Ishikawa (cell line): ENCODE measurements at regions not wholly inside any gene's neighbourhood (a gene's known extent, or its start where the extent isn't known, plus 50 kb on each side); places are given as distances from the start of the nearest gene placed in this dataset.

Source experiments
- CEBPB ChIP-seq: IDR thresholded peaks from 2 replicates; pipeline ENCODE4 v1.6.1; 2012
- CREB1 ChIP-seq: IDR thresholded peaks from 2 replicates; pipeline ENCODE4 v1.6.1; 2012; ENCODE audit warnings: low read depth
- EP300 ChIP-seq: IDR thresholded peaks from 2 replicates; pipeline ENCODE4 v1.6.1; 2012; ENCODE audit warnings: borderline replicate concordance
- MAX ChIP-seq: IDR thresholded peaks from 2 replicates; pipeline ENCODE4 v1.6.1; 2012
- REST ChIP-seq: IDR thresholded peaks from 2 replicates; pipeline ENCODE4 v1.6.1; 2012; ENCODE audit warnings: low read depth, mild to moderate bottlenecking
- TAF1 ChIP-seq: IDR thresholded peaks from 2 replicates; pipeline ENCODE4 v1.6.1; 2012; ENCODE audit warnings: low read depth, mild to moderate bottlenecking
- TEAD4 ChIP-seq: IDR thresholded peaks from 2 replicates; pipeline ENCODE4 v1.6.1; 2012
- USF1 ChIP-seq: IDR thresholded peaks from 2 replicates; pipeline ENCODE4 v1.6.1; 2012
- YY1 ChIP-seq: IDR thresholded peaks from 2 replicates; pipeline ENCODE4 v1.6.1; 2012; ENCODE audit warnings: low read depth

- TF ChIP-seq REST (no peak), CREB1 (no peak), MAX (no peak), USF1 (no peak), YY1 (no peak), EP300 (no peak), CEBPB (no peak), TAF1 (no peak), TEAD4 (no peak)
Measured at GRCh38 chr3:115409596-115409995, 213.7 kb upstream of the GAP43 start.
